ENCODE measurements at regions not wholly inside any gene's neighbourhood (a gene's known extent, or its start where the extent isn't known, plus 50 kb on each side); places are given as distances from the start of the nearest gene placed in this dataset.

DNA sequence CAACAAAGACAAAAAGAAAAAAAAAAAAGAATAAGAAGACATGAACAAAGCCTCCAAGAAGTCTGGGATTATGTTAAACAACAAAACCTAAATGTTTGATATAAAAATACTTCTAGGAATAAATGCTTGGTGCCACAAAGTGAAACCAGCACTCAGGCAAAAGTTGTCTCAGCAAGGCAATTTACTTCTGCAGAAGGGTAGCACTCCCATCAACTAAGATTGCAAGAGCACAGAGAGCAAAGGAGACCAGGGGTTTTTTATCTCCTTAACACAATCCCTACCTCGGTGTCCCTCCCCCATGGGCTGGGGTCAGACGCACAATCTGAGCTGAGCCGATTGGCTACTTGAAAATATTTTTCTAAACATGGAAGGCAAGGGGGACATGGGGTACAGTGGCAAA is 381.3 kb upstream of the SLC24A2 start:
- TF ChIP-seq, protein P1, sequence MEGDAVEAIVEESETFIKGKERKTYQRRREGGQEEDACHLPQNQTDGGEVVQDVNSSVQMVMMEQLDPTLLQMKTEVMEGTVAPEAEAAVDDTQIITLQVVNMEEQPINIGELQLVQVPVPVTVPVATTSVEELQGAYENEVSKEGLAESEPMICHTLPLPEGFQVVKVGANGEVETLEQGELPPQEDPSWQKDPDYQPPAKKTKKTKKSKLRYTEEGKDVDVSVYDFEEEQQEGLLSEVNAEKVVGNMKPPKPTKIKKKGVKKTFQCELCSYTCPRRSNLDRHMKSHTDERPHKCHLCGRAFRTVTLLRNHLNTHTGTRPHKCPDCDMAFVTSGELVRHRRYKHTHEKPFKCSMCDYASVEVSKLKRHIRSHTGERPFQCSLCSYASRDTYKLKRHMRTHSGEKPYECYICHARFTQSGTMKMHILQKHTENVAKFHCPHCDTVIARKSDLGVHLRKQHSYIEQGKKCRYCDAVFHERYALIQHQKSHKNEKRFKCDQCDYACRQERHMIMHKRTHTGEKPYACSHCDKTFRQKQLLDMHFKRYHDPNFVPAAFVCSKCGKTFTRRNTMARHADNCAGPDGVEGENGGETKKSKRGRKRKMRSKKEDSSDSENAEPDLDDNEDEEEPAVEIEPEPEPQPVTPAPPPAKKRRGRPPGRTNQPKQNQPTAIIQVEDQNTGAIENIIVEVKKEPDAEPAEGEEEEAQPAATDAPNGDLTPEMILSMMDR (IDR thresholded peaks at IDR 0.05), result no peak
- H3K27ac ChIP-seq, result no peak overlapping the region
- ATAC-seq (no peak), DNase-seq (peak in 1 of 4 donors; percentile 26)
- H3K9me3 ChIP-seq, result peaks cover 0 to 56% of the 10 kb centered on the region in 2 donors
- no peaks in the 10 kb centered on the region for H3K4me1 ChIP-seq
- no peak overlapping the region for H3K4me3 ChIP-seq
- intact Hi-C loops (cut with DNase I), result no loop called here
- no peaks in the 10 kb centered on the region for H3K36me3 ChIP-seq
- H3K27me3 ChIP-seq, result no peaks in the 10 kb centered on the region

DNA sequence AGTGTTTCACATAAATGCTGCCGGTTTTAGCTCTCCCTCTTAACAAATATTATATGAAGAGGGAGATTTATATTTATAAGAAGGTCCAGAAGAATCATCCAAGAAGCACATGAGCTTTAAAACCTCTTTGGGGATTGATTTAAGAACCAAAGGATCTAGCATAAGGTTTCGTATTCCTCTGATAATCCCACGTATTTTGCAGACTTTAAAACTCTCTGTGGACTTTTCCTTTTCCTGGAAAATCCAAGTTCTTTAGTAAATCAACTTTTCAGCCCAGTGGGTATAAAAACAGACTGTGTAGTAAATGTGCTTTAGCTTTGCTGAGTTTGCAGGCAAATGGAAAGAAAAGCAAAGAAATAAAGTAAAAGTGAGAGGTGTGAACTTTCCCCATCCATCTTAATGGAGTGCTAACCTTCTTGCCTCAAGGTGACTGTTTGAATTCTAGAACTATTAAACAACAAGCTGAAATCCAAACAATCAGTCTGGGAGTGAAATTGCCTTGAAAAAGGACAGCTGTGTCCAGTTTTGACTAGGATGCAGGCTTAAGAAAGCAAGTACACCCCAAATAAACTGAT is 363.4 kb upstream of the SLC24A2 start:
- ATAC-seq (no peak), DNase-seq (no peak)
- no peaks in the 10 kb centered on the region for H3K36me3 ChIP-seq
- H3K27me3 ChIP-seq, result no peaks in the 10 kb centered on the region
- no peak overlapping the region for H3K4me3 ChIP-seq
- H3K4me1 ChIP-seq, result no peaks in the 10 kb centered on the region
- TF ChIP-seq, protein P1 (IDR thresholded peaks at IDR 0.05), result no peak
- H3K9me3 ChIP-seq, result no peaks in the 10 kb centered on the region
- no peak overlapping the region for H3K27ac ChIP-seq
- intact Hi-C loops (cut with DNase I), result no loop called here

DNA sequence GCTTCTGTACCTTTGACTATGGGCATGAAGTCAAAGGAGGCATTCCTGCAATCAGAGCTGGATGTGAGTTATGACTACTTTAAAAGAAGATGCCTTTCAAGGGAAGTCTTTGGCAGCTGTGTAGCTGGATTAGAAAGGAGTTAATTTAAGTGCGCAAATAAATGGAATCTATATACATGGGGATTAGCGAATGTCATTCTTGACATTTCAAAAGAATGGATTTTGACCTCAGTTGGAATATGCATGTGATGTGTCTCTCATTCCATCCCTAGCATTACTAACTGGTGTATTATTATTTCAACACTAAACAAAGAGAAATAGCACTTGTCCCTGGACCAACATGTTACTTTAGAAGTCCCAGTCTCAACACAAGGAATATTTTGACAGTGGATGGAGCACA is 359.6 kb upstream of the SLC24A2 start:
- ATAC-seq (no peak), DNase-seq (no peak)
- intact Hi-C loops (cut with DNase I), result no loop called here
- no peaks in the 10 kb centered on the region for H3K4me1 ChIP-seq
- peaks cover 0 to 10% of the 10 kb centered on the region in 2 donors for H3K27me3 ChIP-seq
- no peak overlapping the region for H3K4me3 ChIP-seq
- H3K27ac ChIP-seq, result no peak overlapping the region
- H3K9me3 ChIP-seq, result no peaks in the 10 kb centered on the region
- no peaks in the 10 kb centered on the region for H3K36me3 ChIP-seq
- TF ChIP-seq, protein P1 (IDR thresholded peaks at IDR 0.05), result no peak

DNA sequence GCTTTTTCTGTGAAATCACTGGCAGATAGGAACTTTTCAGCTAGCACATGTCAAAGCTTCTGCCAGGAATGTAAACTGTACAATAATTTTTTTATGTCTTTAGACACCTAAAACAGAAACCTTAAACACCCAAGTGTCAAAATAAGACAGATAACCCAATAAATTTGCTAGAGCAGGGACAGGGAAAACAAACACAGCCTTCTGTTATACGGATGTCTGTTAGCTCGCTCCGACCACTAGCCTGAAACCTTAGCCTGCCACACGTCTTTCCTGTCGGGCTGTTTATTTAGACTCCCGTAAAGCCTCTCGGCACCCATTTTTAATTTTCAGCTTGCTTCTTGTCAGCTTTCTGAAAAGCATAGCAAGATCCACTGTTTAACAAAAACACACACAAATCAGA is 355.4 kb upstream of the SLC24A2 start:
- Histone ChIP-seq H3K4me1 (no peaks in the 10 kb centered on the region), H3K9me3 (no peaks in the 10 kb centered on the region), H3K4me3 (no peak overlapping the region), H3K27me3 (peaks cover 0 to 10% of the 10 kb centered on the region in 2 donors), H3K36me3 (no peaks in the 10 kb centered on the region), H3K27ac (no peak overlapping the region)
- TF ChIP-seq, protein P1 (IDR thresholded peaks at IDR 0.05), result no peak
- intact Hi-C loops (cut with DNase I), result no loop called here
- no peak for ATAC-seq
- no peak for DNase-seq

DNA sequence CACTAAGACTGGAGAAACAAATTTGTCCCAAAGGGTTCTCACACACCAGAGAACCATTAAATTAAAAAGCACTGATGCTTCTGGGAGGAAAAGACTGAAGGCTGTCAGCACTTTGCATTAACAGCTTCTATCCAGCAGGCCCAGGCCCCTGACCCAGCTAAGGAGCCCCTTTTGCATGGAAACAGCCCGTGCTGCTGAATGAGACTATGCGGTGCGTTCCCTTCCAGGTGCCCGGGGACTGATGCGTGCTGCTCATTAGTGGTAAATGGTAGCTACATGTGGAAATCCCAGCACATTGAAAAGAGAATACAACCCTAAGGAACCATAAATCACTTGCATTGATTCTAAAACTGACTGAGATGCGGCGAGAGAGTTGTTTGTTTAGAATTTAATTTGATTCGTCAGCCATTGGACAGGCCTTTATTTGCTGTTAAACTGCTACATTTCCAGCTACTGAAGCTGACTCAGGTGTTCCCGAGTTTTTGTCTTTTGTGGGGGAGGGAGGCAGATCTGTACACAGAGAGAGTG is 351.0 kb upstream of the SLC24A2 start:
- no peak overlapping the region for H3K4me3 ChIP-seq
- H3K27me3 ChIP-seq, result peaks cover 0 to 10% of the 10 kb centered on the region in 2 donors
- intact Hi-C loops (cut with DNase I), result no loop called here
- ATAC-seq (no peak), DNase-seq (no peak)
- H3K27ac ChIP-seq, result no peak overlapping the region
- no peaks in the 10 kb centered on the region for H3K36me3 ChIP-seq
- TF ChIP-seq, protein P1 (IDR thresholded peaks at IDR 0.05), result no peak
- no peaks in the 10 kb centered on the region for H3K4me1 ChIP-seq
- H3K9me3 ChIP-seq, result no peaks in the 10 kb centered on the region
